GM12878 (cell line): ENCODE measurements at regions not wholly inside any gene's neighbourhood (a gene's known extent, or its start where the extent isn't known, plus 50 kb on each side); places are given as distances from the start of the nearest gene placed in this dataset.

Experiments used
- ATAC-seq: fragments of 200-7000 bp; cut with Tn5 transposase; 3 replicates; pipeline ENCODE4 v1.9.1; 2020; ENCODE audit warnings: mild to moderate bottlenecking, moderate library complexity
- BruUV-seq: library from RNA; stranded (reverse); fragments of 400-500 nt; replicated peaks from 2 replicates; lab custom pipeline; 2021; lab: Mats Ljungman, UMichigan
- CTCF ChIA-PET: fragments of 300-600 bp; sonication (Branson Sonifier 250); formaldehyde crosslinking; extraction: SDS; loops from one replicate; lab custom pipeline; 2021; ENCODE audit warnings: inconsistent platforms; lab: Yijun Ruan, JAX
- POLR2A ChIA-PET: fragments of 350-600 bp; formaldehyde crosslinking; extraction: SDS; loops from one replicate; lab custom pipeline; 2021; ENCODE audit warnings: inconsistent platforms; lab: Charles Lee
- RAD21 ChIA-PET: fragments of 300-600 bp; sonication (Branson Sonifier 250); formaldehyde crosslinking; loops from one replicate; lab custom pipeline; 2023; ENCODE audit warnings: antibody characterized with exemption; ENCODE audit not compliant: unreplicated experiment; lab: Charles Lee
- SMC1A ChIA-PET: fragments of 300-600 bp; sonication (Branson Sonifier 250); formaldehyde crosslinking; loops from one replicate; lab custom pipeline; 2023; ENCODE audit not compliant: unreplicated experiment, uncharacterized antibody; lab: Charles Lee
- DNase-seq: peaks from one replicate; pipeline ENCODE4 v3.0.0-alpha.2; 2011; ENCODE audit warnings: low read depth, low spot score
- FAIRE-seq: peaks from 3 replicates; lab custom pipeline; 2011; peaks lifted over from hg19 to GRCh38; lab: Jason Lieb, UNC
- H2AFZ ChIP-seq: 2 replicates; pipeline ENCODE4 v1.6.0; 2011; ENCODE audit warnings: low read depth, low read length, control low read depth; ENCODE audit not compliant: control insufficient read depth
- H3K27ac ChIP-seq: 2 replicates; pipeline ENCODE4 v1.5.1; 2011; ENCODE audit warnings: control low read depth; ENCODE audit not compliant: control insufficient read depth, insufficient read depth
- H3K27me3 ChIP-seq, 2 experiments: replicated peaks in 1 of 2; 2 replicates each; pipeline versions ENCODE4 v1.6.0 to v1.6.1; 2011; ENCODE audit warnings: low read length in 1 of 2; ENCODE audit not compliant: control insufficient read depth in 2 of 2, insufficient read depth in 2 of 2
- H3K36me3 ChIP-seq, 2 experiments: 2 replicates each; pipeline ENCODE4 v1.5.1; 2011; ENCODE audit warnings: low read length in 1 of 2; ENCODE audit not compliant: control insufficient read depth in 2 of 2, insufficient read depth in 2 of 2
- H3K4me1 ChIP-seq: 2 replicates; pipeline ENCODE4 v1.6.1; 2011; ENCODE audit warnings: mild to moderate bottlenecking, low read length, moderate library complexity, mixed read lengths; ENCODE audit not compliant: control insufficient read depth, insufficient read depth
- H3K4me2 ChIP-seq: 2 replicates; pipeline ENCODE4 v1.6.0; 2011; ENCODE audit warnings: control low read depth; ENCODE audit not compliant: control insufficient read depth, insufficient read depth
- H3K4me3 ChIP-seq: fragments of 200-600 bp; sonication (generic); 2 replicates; pipeline ENCODE4 v1.5.1; 2016
- H3K79me2 ChIP-seq: 2 replicates; pipeline ENCODE4 v1.6.0; 2011; ENCODE audit warnings: low read length; ENCODE audit not compliant: control insufficient read depth, insufficient read depth
- H3K9ac ChIP-seq: 2 replicates; pipeline ENCODE4 v1.8.0; 2011; ENCODE audit warnings: low read length, control low read depth, mixed read lengths; ENCODE audit not compliant: control insufficient read depth, insufficient read depth
- H3K9me3 ChIP-seq: replicated peaks from 3 replicates; pipeline ENCODE4 v1.5.1; 2011; ENCODE audit warnings: mild to moderate bottlenecking, low read length; ENCODE audit not compliant: control insufficient read depth, insufficient read depth
- H4K20me1 ChIP-seq: 2 replicates; pipeline ENCODE4 v1.6.0; 2011; ENCODE audit not compliant: control insufficient read depth, insufficient read depth
- ATF7 ChIP-seq: fragments of 450-650 bp; IDR thresholded peaks from 2 replicates; pipeline ENCODE4 v1.6.1; 2016; ENCODE audit warnings: low read depth, mild to moderate bottlenecking
- CHD1 ChIP-seq: IDR thresholded peaks from 2 replicates; pipeline ENCODE4 v1.6.1; 2012; ENCODE audit warnings: low read depth, low read length, improper control_type of control experiment
- MYC ChIP-seq: IDR thresholded peaks from 2 replicates; pipeline ENCODE4 v1.6.1; 2011; ENCODE audit warnings: mild to moderate bottlenecking, low read length, moderate library complexity, inconsistent platforms; ENCODE audit not compliant: insufficient read depth, insufficient replicate concordance, insufficient read length, severe bottlenecking
- RBBP5 ChIP-seq: fragments of 200-600 bp; sonication (generic); conservative IDR thresholded peaks from 2 replicates; pipeline ENCODE4 v1.6.1; 2016
- TCF3 ChIP-seq: IDR thresholded peaks from 2 replicates; pipeline ENCODE4 v1.6.1; 2012; ENCODE audit warnings: low read depth, mild to moderate bottlenecking, low read length, borderline replicate concordance; ENCODE audit not compliant: insufficient read depth
- ZNF24 ChIP-seq: fragments of 450-650 bp; IDR thresholded peaks from 2 replicates; pipeline ENCODE4 v1.6.1; 2017; ENCODE audit warnings: antibody characterized with exemption, mild to moderate bottlenecking
- WGBS: methylation state at CpG from one replicate; pipeline ENCODE4 v1.1.6; 2016; ENCODE audit warnings: low lambda C conversion rate; ENCODE audit not compliant: insufficient replicate concordance, insufficient coverage; ENCODE audit errors: missing lambda C conversion rate; 5-methylcytosine and 5-hydroxymethylcytosine counted together
- in situ Hi-C: fragments of 300-500 bp; cut with MboI; formaldehyde crosslinking; loops from 9 replicates; pipeline ENCODE4 v1.14.3; 2018; ENCODE audit warnings: mixed read lengths
- intact Hi-C: fragments of 100-400 bp; cut with micrococcal nuclease; formaldehyde crosslinking; loops from one replicate; pipeline ENCODE4 v1.14.2; 2022; ENCODE audit not compliant: unreplicated experiment
- TF ChIP-seq, protein P1 (sequence below): IDR thresholded peaks from 2 replicates; pipeline ENCODE4 v1.6.1; 2011; ENCODE audit warnings: borderline replicate concordance, low read depth, mild to moderate bottlenecking, moderate library complexity, mixed read lengths, low read length; ENCODE audit not compliant: insufficient read depth; ENCODE audit errors: extremely low read length
- TF ChIP-seq, protein P2 (sequence below): fragments of 450-650 bp; IDR thresholded peaks from 2 replicates; pipeline ENCODE4 v1.6.1; 2017; ENCODE audit warnings: mild to moderate bottlenecking, moderate library complexity
- TF ChIP-seq, protein P3 (sequence below): IDR thresholded peaks from 2 replicates; pipeline ENCODE4 v1.6.1; 2011; ENCODE audit warnings: low read depth, low read length, improper control_type of control experiment, borderline replicate concordance

DNA sequence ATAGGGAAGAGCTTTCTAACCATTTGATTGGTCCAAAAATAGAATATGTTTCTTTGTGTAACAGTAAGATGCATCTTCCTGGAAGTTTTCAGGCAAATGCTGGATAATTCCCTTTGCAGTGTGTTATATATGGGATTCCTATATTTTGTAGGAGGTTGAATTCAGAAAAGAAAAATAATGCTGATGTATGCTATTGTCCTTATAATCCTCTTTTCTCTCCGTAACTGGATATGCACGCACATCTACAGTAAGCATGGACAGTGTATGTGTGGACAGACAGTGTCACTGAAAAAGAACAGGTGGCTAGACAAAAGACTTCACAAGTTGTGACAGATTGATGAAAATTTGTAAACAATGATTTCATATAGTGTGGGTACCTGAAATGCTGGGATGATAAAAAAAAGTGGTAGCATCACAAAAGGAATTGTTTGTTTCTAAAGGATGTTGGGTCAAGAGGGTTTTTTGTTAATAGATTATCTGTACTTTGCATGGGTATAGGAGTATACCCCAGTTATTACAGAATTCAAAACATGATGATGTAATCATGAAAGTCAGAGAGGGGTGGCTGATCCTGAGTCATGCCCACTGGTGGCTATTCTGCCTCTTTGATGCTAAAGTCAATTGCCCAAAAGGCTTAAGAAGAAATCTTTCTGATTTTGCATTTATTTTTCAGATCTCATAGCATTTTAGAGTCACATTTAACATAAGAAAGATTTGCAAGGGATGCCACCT, 160.7 kb upstream of the TMTC1 start:
- ATAC-seq, result no peak
- TF ChIP-seq RBBP5 (no peak), ATF7 (peak; percentile 31; the same call in 1 of the 2 replicates), ZNF24 (no peak), CHD1 (no peak), TCF3 (no peak), MYC (no peak)
- TF ChIP-seq, protein P1, sequence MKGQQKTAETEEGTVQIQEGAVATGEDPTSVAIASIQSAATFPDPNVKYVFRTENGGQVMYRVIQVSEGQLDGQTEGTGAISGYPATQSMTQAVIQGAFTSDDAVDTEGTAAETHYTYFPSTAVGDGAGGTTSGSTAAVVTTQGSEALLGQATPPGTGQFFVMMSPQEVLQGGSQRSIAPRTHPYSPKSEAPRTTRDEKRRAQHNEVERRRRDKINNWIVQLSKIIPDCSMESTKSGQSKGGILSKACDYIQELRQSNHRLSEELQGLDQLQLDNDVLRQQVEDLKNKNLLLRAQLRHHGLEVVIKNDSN, result no peak
- TF ChIP-seq, protein P2, sequence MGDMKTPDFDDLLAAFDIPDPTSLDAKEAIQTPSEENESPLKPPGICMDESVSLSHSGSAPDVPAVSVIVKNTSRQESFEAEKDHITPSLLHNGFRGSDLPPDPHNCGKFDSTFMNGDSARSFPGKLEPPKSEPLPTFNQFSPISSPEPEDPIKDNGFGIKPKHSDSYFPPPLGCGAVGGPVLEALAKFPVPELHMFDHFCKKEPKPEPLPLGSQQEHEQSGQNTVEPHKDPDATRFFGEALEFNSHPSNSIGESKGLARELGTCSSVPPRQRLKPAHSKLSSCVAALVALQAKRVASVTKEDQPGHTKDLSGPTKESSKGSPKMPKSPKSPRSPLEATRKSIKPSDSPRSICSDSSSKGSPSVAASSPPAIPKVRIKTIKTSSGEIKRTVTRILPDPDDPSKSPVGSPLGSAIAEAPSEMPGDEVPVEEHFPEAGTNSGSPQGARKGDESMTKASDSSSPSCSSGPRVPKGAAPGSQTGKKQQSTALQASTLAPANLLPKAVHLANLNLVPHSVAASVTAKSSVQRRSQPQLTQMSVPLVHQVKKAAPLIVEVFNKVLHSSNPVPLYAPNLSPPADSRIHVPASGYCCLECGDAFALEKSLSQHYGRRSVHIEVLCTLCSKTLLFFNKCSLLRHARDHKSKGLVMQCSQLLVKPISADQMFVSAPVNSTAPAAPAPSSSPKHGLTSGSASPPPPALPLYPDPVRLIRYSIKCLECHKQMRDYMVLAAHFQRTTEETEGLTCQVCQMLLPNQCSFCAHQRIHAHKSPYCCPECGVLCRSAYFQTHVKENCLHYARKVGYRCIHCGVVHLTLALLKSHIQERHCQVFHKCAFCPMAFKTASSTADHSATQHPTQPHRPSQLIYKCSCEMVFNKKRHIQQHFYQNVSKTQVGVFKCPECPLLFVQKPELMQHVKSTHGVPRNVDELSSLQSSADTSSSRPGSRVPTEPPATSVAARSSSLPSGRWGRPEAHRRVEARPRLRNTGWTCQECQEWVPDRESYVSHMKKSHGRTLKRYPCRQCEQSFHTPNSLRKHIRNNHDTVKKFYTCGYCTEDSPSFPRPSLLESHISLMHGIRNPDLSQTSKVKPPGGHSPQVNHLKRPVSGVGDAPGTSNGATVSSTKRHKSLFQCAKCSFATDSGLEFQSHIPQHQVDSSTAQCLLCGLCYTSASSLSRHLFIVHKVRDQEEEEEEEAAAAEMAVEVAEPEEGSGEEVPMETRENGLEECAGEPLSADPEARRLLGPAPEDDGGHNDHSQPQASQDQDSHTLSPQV, result no peak
- TF ChIP-seq, protein P3, sequence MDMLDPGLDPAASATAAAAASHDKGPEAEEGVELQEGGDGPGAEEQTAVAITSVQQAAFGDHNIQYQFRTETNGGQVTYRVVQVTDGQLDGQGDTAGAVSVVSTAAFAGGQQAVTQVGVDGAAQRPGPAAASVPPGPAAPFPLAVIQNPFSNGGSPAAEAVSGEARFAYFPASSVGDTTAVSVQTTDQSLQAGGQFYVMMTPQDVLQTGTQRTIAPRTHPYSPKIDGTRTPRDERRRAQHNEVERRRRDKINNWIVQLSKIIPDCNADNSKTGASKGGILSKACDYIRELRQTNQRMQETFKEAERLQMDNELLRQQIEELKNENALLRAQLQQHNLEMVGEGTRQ, result no peak
- DNase-seq, result no peak
- no peak overlapping the region for H3K4me2 ChIP-seq
- CTCF ChIA-PET, result interaction anchor here (0.6 to 1.1 kb wide), 3 partner anchors 13 to 937 kb away, joined by 3 to 4 read pairs (median 3); no protein-coding TSS in a partner anchor
- no peaks in the 10 kb centered on the region for H4K20me1 ChIP-seq
- RAD21 ChIA-PET, result no interaction called here
- H2AFZ ChIP-seq, result no peak overlapping the region
- no peak overlapping the region for H3K4me3 ChIP-seq
- no peaks in the 10 kb centered on the region for H3K4me1 ChIP-seq
- H3K79me2 ChIP-seq, result no peaks in the 10 kb centered on the region
- in situ Hi-C loops, result no loop called here
- H3K27me3 ChIP-seq, result no peaks in the 10 kb centered on the region
- intact Hi-C loops, result no loop called here
- no peak for FAIRE-seq
- no peak overlapping the region for H3K27ac ChIP-seq
- 38% methylated on average over 2 of the region's 2 CpGs for WGBS
- H3K9me3 ChIP-seq, result no peaks in the 10 kb centered on the region
- H3K9ac ChIP-seq, result no peak overlapping the region
- POLR2A ChIA-PET, result no interaction called here
- SMC1A ChIA-PET, result interaction anchor here (1.2 kb wide), 1 partner anchor 13 kb away, joined by 5 read pairs; no protein-coding TSS in a partner anchor
- BruUV-seq, result no TSS peak
- H3K36me3 ChIP-seq, result no peaks in the 10 kb centered on the region
